ENCODE measurements at regions not wholly inside any gene's neighbourhood (a gene's known extent, or its start where the extent isn't known, plus 50 kb on each side); places are given as distances from the start of the nearest gene placed in this dataset.

GRCh38 chr7:25860275-25861163 is 291.5 kb upstream of the NFE2L3 start:
- Mint-ChIP-seq H3K4me3 (no peak overlapping the region), H3K27ac (peak overlapping the region; percentile 43), H3K9me3 (ENCODE audit: insufficient read depth) (no peaks in the 10 kb centered on the region), H3K27me3 (peaks cover 39% of the 10 kb centered on the region), H3K4me1 (peaks cover 3% of the 10 kb centered on the region)
- CTCF ChIA-PET: interaction anchor here (1.3 to 1.7 kb wide), 2 partner anchors 1298 to 1335 kb away, joined by 3 read pairs; no protein-coding TSS in a partner anchor
- WGBS (ENCODE audit: insufficient coverage): 12% methylated on average over 26 of the region's 36 CpGs
- no peak for ATAC-seq (ENCODE audit: low read depth)
- Histone ChIP-seq H3K36me3 (replicated peaks in 1 of 2; ENCODE audit: control extremely low read depth in 1 of 2, control insufficient read depth in 1 of 2, extremely low read depth in 1 of 2, insufficient read depth in 2 of 2, low read length in 1 of 2) (no peaks in the 10 kb centered on the region), H3K27me3 (replicated peaks in 1 of 4; ENCODE audit: control extremely low read depth in 1 of 4, control insufficient read depth in 3 of 4, insufficient read depth in 4 of 4, low read length in 3 of 4) (peaks cover 2 to 95% (median 86%) of the 10 kb centered on the region in 4 experiments), H3K4me3 (ENCODE audit: control extremely low read depth in 1 of 5, extremely low read depth in 1 of 5, insufficient read depth in 1 of 5, low read depth in 2 of 5, low read length in 4 of 5) (no peak overlapping the region), H3K4me1 (ENCODE audit: control insufficient read depth in 2 of 2, insufficient read depth in 2 of 2, low read length in 2 of 2) (peaks cover 24 to 54% of the 10 kb centered on the region in 2 donors), H3K27ac (ENCODE audit: low read length in 2 of 2) (no peak overlapping the region), H3K4me2 (replicated peaks; ENCODE audit: low read depth, low read length, poor library complexity, severe bottlenecking) (no peak overlapping the region), H3K9ac (ENCODE audit: low read length) (no peak overlapping the region), H3K9me3 (ENCODE audit: control extremely low read depth in 1 of 3, control insufficient read depth in 2 of 3, insufficient read depth in 1 of 3, low read length in 2 of 3) (peaks cover 6 to 60% (median 48%) of the 10 kb centered on the region in 3 donors), H2AFZ (ENCODE audit: insufficient read depth, low read depth, low read length, poor library complexity, severe bottlenecking) (no peak overlapping the region), H4K20me1 (ENCODE audit: control insufficient read depth, insufficient read depth, low read length, poor library complexity, severe bottlenecking) (no peaks in the 10 kb centered on the region), H3K79me2 (ENCODE audit: control insufficient read depth, insufficient read depth, low read length) (no peaks in the 10 kb centered on the region)
- POLR2A ChIA-PET: no interaction called here
- DNase-seq: peak; percentile 54
- TF ChIP-seq, protein P1, sequence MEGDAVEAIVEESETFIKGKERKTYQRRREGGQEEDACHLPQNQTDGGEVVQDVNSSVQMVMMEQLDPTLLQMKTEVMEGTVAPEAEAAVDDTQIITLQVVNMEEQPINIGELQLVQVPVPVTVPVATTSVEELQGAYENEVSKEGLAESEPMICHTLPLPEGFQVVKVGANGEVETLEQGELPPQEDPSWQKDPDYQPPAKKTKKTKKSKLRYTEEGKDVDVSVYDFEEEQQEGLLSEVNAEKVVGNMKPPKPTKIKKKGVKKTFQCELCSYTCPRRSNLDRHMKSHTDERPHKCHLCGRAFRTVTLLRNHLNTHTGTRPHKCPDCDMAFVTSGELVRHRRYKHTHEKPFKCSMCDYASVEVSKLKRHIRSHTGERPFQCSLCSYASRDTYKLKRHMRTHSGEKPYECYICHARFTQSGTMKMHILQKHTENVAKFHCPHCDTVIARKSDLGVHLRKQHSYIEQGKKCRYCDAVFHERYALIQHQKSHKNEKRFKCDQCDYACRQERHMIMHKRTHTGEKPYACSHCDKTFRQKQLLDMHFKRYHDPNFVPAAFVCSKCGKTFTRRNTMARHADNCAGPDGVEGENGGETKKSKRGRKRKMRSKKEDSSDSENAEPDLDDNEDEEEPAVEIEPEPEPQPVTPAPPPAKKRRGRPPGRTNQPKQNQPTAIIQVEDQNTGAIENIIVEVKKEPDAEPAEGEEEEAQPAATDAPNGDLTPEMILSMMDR (IDR thresholded peaks at IDR 0.05): no peak
- no peak for TF ChIP-seq EZH2 (IDR thresholded peaks at IDR 0.05; ENCODE audit: borderline replicate concordance, insufficient read depth, low read depth, low read length, poor library complexity, severe bottlenecking)
- intact Hi-C loops (cut with micrococcal nuclease): loop anchor here (5.0 to 10.0 kb wide), 2 partner anchors 994 to 1237 kb away; partner anchors contain the start of gene HOXA1

- ChIA-PET POLR2A (no interaction called here), CTCF (interaction anchor here (1.3 to 1.8 kb wide), 3 partner anchors 9 to 1335 kb away, joined by 3 to 5 read pairs (median 3); no protein-coding TSS in a partner anchor)
- ATAC-seq (ENCODE audit: low read depth): no peak
- H2AFZ ChIP-seq (ENCODE audit: insufficient read depth, low read depth, low read length, poor library complexity, severe bottlenecking): no peak overlapping the region
- H3K9me3 Mint-ChIP-seq (ENCODE audit: insufficient read depth): no peaks in the 10 kb centered on the region
- no peak overlapping the region for H3K9ac ChIP-seq (ENCODE audit: low read length)
- H3K27me3 ChIP-seq (replicated peaks in 1 of 4; ENCODE audit: control extremely low read depth in 1 of 4, control insufficient read depth in 3 of 4, insufficient read depth in 4 of 4, low read length in 3 of 4): peaks cover 5 to 95% (median 86%) of the 10 kb centered on the region in 4 experiments
- peak overlapping the region; percentile 15 for H3K27ac Mint-ChIP-seq
- H3K27me3 Mint-ChIP-seq: peaks cover 44% of the 10 kb centered on the region
- TF ChIP-seq, protein P1 (IDR thresholded peaks at IDR 0.05): no peak
- no peak for TF ChIP-seq EZH2 (IDR thresholded peaks at IDR 0.05; ENCODE audit: borderline replicate concordance, insufficient read depth, low read depth, low read length, poor library complexity, severe bottlenecking)
- peaks cover 5 to 57% (median 46%) of the 10 kb centered on the region in 3 donors for H3K9me3 ChIP-seq (ENCODE audit: control extremely low read depth in 1 of 3, control insufficient read depth in 2 of 3, insufficient read depth in 1 of 3, low read length in 2 of 3)
- H3K79me2 ChIP-seq (ENCODE audit: control insufficient read depth, insufficient read depth, low read length): no peaks in the 10 kb centered on the region
- DNase-seq: no peak
- H3K36me3 ChIP-seq (replicated peaks in 1 of 2; ENCODE audit: control extremely low read depth in 1 of 2, control insufficient read depth in 1 of 2, extremely low read depth in 1 of 2, insufficient read depth in 2 of 2, low read length in 1 of 2): no peaks in the 10 kb centered on the region
- H4K20me1 ChIP-seq (ENCODE audit: control insufficient read depth, insufficient read depth, low read length, poor library complexity, severe bottlenecking): no peaks in the 10 kb centered on the region
- no peak overlapping the region for H3K4me3 Mint-ChIP-seq
- intact Hi-C loops (cut with micrococcal nuclease): loop anchor here (5.0 to 10.0 kb wide), 2 partner anchors 994 to 1236 kb away; partner anchors contain the start of gene HOXA1
- H3K27ac ChIP-seq (ENCODE audit: low read length in 2 of 2): no peak overlapping the region
- no peak overlapping the region for H3K4me2 ChIP-seq (replicated peaks; ENCODE audit: low read depth, low read length, poor library complexity, severe bottlenecking)
- peaks cover 24 to 52% of the 10 kb centered on the region in 2 donors for H3K4me1 ChIP-seq (ENCODE audit: control insufficient read depth in 2 of 2, insufficient read depth in 2 of 2, low read length in 2 of 2)
- H3K4me3 ChIP-seq (ENCODE audit: control extremely low read depth in 1 of 5, extremely low read depth in 1 of 5, insufficient read depth in 1 of 5, low read depth in 2 of 5, low read length in 4 of 5): no peak overlapping the region
- WGBS (ENCODE audit: insufficient coverage): no CpG with 5 or more reads among the region's 7 CpGs
- H3K4me1 Mint-ChIP-seq: peaks cover 3% of the 10 kb centered on the region
Measured at GRCh38 chr7:25861164-25861496, 290.9 kb upstream of the NFE2L3 start.
